ENCODE measurements at regions not wholly inside any gene's neighbourhood (a gene's known extent, or its start where the extent isn't known, plus 50 kb on each side); places are given as distances from the start of the nearest gene placed in this dataset.

DNA sequence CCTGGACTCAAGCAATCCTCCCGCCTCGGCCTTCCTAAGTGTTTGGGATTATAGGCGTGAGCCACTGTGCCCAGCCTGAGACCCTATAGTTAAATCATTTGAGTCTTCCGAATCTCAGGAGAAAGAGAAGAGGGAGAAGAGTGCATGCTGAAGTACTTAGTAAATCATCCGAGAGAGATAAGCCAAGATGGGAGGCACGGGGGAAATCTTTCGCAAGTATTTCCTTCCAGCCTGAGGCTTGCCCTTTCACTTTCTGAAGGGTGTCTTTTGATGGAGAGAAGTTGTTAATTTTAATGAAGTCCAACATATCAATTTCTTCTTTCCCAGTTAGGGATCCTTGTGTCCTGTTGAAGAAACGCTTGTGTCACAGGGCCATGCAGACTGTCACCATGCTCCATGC is 97.1 kb upstream of the SLC6A6 start:
- Mint-ChIP-seq H3K27ac (no peak overlapping the region), H3K4me3 (no peak overlapping the region), H3K9me3 (no peaks in the 10 kb centered on the region), H3K4me1 (peaks cover 5% of the 10 kb centered on the region), H3K36me3 (ENCODE audit: low read depth) (no peaks in the 10 kb centered on the region), H3K27me3 (peaks cover 7% of the 10 kb centered on the region)
- ATAC-seq (no peak), DNase-seq (no peak)

GRCh38 chr3:14306142-14306541 is 96.3 kb upstream of the SLC6A6 start:
- H3K4me3 Mint-ChIP-seq: no peak overlapping the region
- DNase-seq: no peak
- H3K9me3 Mint-ChIP-seq: no peaks in the 10 kb centered on the region
- H3K4me1 Mint-ChIP-seq: peaks cover 5% of the 10 kb centered on the region
- no peak overlapping the region for H3K27ac Mint-ChIP-seq
- H3K36me3 Mint-ChIP-seq (ENCODE audit: low read depth): no peaks in the 10 kb centered on the region
- peaks cover 7% of the 10 kb centered on the region for H3K27me3 Mint-ChIP-seq
- ATAC-seq: no peak

- H3K9me3 Mint-ChIP-seq: no peaks in the 10 kb centered on the region
- H3K27ac Mint-ChIP-seq: no peak overlapping the region
- no peak for DNase-seq
- H3K36me3 Mint-ChIP-seq (ENCODE audit: low read depth): no peaks in the 10 kb centered on the region
- H3K4me3 Mint-ChIP-seq: no peak overlapping the region
- ATAC-seq: no peak
- H3K27me3 Mint-ChIP-seq: peaks cover 15% of the 10 kb centered on the region
- H3K4me1 Mint-ChIP-seq: peaks cover 5% of the 10 kb centered on the region
Observed at GRCh38 chr3:14307656-14308302, 94.6 kb upstream of the SLC6A6 start.

DNA sequence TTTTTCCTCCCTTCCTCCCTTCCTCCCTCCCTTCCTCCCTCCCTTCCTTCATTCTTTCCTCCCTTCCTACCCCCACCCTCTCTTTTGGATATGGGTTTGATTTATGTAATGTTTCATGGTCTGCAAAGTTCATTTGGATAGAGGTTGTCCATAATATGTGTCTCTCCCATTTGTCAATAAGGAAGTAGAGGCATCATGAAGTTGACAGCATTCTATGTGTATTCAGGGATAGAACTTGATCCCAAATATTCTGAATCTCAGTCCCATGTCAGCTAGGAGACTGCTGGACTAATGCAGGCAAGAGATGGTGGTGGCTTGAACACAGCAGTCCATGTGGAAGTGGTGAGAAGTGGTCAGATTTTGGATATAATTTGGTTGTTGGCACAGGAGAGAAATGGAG is 90.7 kb upstream of the SLC6A6 start:
- Mint-ChIP-seq H3K4me3 (no peak overlapping the region), H3K4me1 (no peaks in the 10 kb centered on the region), H3K27ac (no peak overlapping the region), H3K27me3 (peaks cover 16% of the 10 kb centered on the region), H3K9me3 (no peaks in the 10 kb centered on the region), H3K36me3 (ENCODE audit: low read depth) (no peaks in the 10 kb centered on the region)
- no peak for ATAC-seq
- DNase-seq: no peak

DNA sequence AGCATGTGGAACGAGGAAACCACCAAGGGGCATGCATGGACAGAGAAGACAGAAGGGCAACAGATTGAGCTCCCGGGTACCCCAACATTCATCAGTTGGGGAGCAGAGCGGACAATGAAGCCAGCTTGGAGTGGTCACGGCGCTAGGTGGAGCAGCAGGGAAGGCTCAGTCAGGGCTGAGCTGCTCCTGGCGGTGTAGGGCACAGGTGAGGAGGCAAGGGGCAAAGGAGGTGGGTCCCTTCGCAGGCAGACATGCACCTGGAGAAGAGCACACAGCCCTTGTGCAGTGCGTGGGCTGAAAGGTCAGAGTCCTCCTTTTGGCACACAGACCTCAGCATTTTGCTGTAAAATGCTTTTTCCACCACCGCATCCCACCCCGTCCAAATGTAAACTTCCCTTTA is 90.0 kb upstream of the SLC6A6 start:
- H3K4me1 Mint-ChIP-seq: no peaks in the 10 kb centered on the region
- no peak overlapping the region for H3K4me3 Mint-ChIP-seq
- peaks cover 16% of the 10 kb centered on the region for H3K27me3 Mint-ChIP-seq
- no peak for ATAC-seq
- no peaks in the 10 kb centered on the region for H3K9me3 Mint-ChIP-seq
- DNase-seq: no peak
- no peaks in the 10 kb centered on the region for H3K36me3 Mint-ChIP-seq (ENCODE audit: low read depth)
- no peak overlapping the region for H3K27ac Mint-ChIP-seq

DNA sequence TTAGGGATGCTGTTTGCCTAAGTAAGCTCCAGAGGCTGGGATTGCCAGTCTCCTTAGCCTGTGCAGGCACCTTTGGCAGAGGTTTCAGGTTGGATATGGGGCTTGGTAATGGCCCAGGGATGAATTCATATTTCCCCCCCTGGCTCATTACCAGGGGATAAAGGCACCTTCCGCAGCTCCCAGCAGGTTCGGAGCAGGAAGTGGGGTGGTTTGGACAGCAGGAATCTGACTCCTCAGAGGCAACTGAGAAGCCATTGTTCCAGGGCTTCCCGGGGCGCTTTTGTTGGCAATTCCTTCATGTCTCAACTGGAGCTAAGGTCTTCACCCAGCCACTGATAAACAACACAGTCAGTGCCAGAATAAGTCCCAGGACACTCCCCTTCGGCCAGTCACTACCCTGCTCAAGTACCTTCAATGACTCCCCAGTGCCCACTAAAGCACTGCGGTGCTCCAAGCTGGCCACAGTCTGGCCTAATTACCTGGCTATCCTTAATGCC is 85.3 kb upstream of the SLC6A6 start:
- no peaks in the 10 kb centered on the region for H3K36me3 Mint-ChIP-seq (ENCODE audit: low read depth)
- H3K27me3 Mint-ChIP-seq: peaks cover 4% of the 10 kb centered on the region
- H3K9me3 Mint-ChIP-seq: peaks cover 5% of the 10 kb centered on the region
- no peaks in the 10 kb centered on the region for H3K4me1 Mint-ChIP-seq
- H3K27ac Mint-ChIP-seq: no peak overlapping the region
- H3K4me3 Mint-ChIP-seq: no peak overlapping the region
- ATAC-seq: no peak
- DNase-seq: no peak

GRCh38 chr3:14318646-14319045 is 83.8 kb upstream of the SLC6A6 start:
- no peaks in the 10 kb centered on the region for H3K4me1 Mint-ChIP-seq

DNA sequence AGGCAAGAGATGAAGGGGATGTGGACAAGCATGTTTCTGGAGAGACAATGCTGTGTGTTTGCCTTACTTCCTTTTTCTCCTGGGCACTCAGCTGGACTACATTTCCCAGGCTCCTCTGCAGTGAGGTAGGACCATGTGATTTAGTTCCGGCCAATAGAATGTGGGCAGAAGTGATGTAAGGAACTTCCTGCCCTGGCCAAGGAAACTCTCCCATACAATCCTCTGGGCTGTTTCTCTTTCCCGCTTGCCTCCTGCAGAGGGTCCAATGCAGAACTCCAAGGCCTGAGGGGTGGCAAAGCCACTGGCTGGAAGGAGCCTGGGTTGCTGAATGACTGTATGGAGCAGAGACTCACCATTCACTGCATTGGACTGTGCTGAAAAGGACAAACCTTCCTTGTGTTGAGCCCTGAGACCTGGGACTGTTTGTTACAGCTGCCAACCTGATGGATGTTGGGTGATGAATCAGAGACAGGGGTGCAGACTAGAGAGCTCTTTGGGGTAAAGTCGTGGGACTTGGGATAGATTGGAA is 82.7 kb upstream of the SLC6A6 start:
- peak; percentile 14 for DNase-seq
- no peaks in the 10 kb centered on the region for H3K4me1 Mint-ChIP-seq
- H3K4me3 Mint-ChIP-seq: no peak overlapping the region
- no peaks in the 10 kb centered on the region for H3K36me3 Mint-ChIP-seq (ENCODE audit: low read depth)
- ATAC-seq: peak; percentile 78
- no peak overlapping the region for H3K27ac Mint-ChIP-seq
- peaks cover 5% of the 10 kb centered on the region for H3K9me3 Mint-ChIP-seq
- H3K27me3 Mint-ChIP-seq: peaks cover 2% of the 10 kb centered on the region

More at GRCh38 chr3:14318646-14319045, 83.8 kb upstream of the SLC6A6 start:
- no peaks in the 10 kb centered on the region for H3K36me3 Mint-ChIP-seq (ENCODE audit: low read depth)
- ATAC-seq: no peak
- peaks cover 5% of the 10 kb centered on the region for H3K9me3 Mint-ChIP-seq
- no peak overlapping the region for H3K4me3 Mint-ChIP-seq
- H3K27me3 Mint-ChIP-seq: no peaks in the 10 kb centered on the region
- H3K27ac Mint-ChIP-seq: no peak overlapping the region
- no peak for DNase-seq

GRCh38 chr3:14320219-14320618 is 82.2 kb upstream of the SLC6A6 start:
- Mint-ChIP-seq H3K27ac (no peak overlapping the region), H3K4me1 (no peaks in the 10 kb centered on the region), H3K9me3 (peaks cover 5% of the 10 kb centered on the region), H3K36me3 (ENCODE audit: low read depth) (no peaks in the 10 kb centered on the region), H3K4me3 (no peak overlapping the region), H3K27me3 (peaks cover 2% of the 10 kb centered on the region)
- DNase-seq (no peak), ATAC-seq (no peak)

DNA sequence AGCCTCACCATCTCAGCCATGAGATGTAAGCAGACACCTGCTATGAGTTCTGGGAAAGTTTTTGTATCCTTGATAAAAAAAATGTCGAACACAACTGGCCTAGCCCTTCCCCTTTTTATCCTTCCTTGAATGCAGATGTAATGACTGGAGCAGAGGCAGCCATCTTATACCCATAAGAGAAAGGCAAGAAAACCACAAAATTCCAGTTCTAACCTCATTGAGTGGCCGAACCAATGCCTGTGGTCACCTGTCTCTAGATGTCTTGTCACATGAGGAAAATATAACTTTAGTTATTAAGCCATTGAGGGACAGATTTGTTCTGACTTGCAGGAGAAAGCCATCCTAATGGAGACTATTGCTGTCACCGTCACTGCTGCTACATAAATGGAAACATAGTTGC is 80.4 kb upstream of the SLC6A6 start:
- no peak overlapping the region for H3K27ac Mint-ChIP-seq
- H3K36me3 Mint-ChIP-seq (ENCODE audit: low read depth): no peaks in the 10 kb centered on the region

GRCh38 chr3:14322667-14323295 is 79.6 kb upstream of the SLC6A6 start:
- H3K27ac Mint-ChIP-seq: no peak overlapping the region
- ATAC-seq (no peak), DNase-seq (no peak)
- H3K36me3 Mint-ChIP-seq (ENCODE audit: low read depth): no peaks in the 10 kb centered on the region
- H3K9me3 Mint-ChIP-seq: peaks cover 5% of the 10 kb centered on the region
- H3K4me1 Mint-ChIP-seq: no peaks in the 10 kb centered on the region
- H3K27me3 Mint-ChIP-seq: peaks cover 4% of the 10 kb centered on the region
- H3K4me3 Mint-ChIP-seq: no peak overlapping the region

More for the DNA sequence above, 80.4 kb upstream of the SLC6A6 start:
- Mint-ChIP-seq H3K9me3 (peaks cover 5% of the 10 kb centered on the region), H3K27me3 (peaks cover 4% of the 10 kb centered on the region), H3K4me1 (no peaks in the 10 kb centered on the region), H3K4me3 (no peak overlapping the region)
- DNase-seq: no peak
- ATAC-seq: no peak

- Mint-ChIP-seq H3K27me3 (peaks cover 4% of the 10 kb centered on the region), H3K36me3 (ENCODE audit: low read depth) (no peaks in the 10 kb centered on the region), H3K4me3 (no peak overlapping the region), H3K4me1 (no peaks in the 10 kb centered on the region), H3K27ac (no peak overlapping the region), H3K9me3 (peaks cover 5% of the 10 kb centered on the region)
- ATAC-seq (no peak), DNase-seq (no peak)
Observed at GRCh38 chr3:14323401-14324223, 78.8 kb upstream of the SLC6A6 start.

GRCh38 chr3:14324224-14324944 is 78.0 kb upstream of the SLC6A6 start:
- no peak overlapping the region for H3K4me3 Mint-ChIP-seq
- no peak for ATAC-seq
- H3K4me1 Mint-ChIP-seq: no peaks in the 10 kb centered on the region
- H3K9me3 Mint-ChIP-seq: peaks cover 5% of the 10 kb centered on the region
- no peak overlapping the region for H3K27ac Mint-ChIP-seq
- no peak for DNase-seq
- no peaks in the 10 kb centered on the region for H3K36me3 Mint-ChIP-seq (ENCODE audit: low read depth)
- peaks cover 4% of the 10 kb centered on the region for H3K27me3 Mint-ChIP-seq

GRCh38 chr3:14328422-14328821 is 74.0 kb upstream of the SLC6A6 start:
- no peak overlapping the region for H3K4me3 Mint-ChIP-seq
- H3K27me3 Mint-ChIP-seq: peaks cover 4% of the 10 kb centered on the region
- DNase-seq (no peak), ATAC-seq (no peak)
- no peak overlapping the region for H3K27ac Mint-ChIP-seq
- H3K9me3 Mint-ChIP-seq: no peaks in the 10 kb centered on the region
- no peaks in the 10 kb centered on the region for H3K4me1 Mint-ChIP-seq
- no peaks in the 10 kb centered on the region for H3K36me3 Mint-ChIP-seq (ENCODE audit: low read depth)
